Fibroblast of lung (primary cell): ENCODE measurements at regions not wholly inside any gene's neighbourhood (a gene's known extent, or its start where the extent isn't known, plus 50 kb on each side); places are given as distances from the start of the nearest gene placed in this dataset.

Experiments used
- CTCF ChIP-seq, 2 donors: IDR thresholded peaks in 1 of 2; conservative IDR thresholded peaks in 1 of 2; 1 replicate in 1 of 2; 2 replicates in 1 of 2; pipeline ENCODE4 v1.5.1; 2011 to 2012; ENCODE audit warnings: low read length in 2 of 2, control low read depth in 1 of 2, inconsistent platforms in 1 of 2, low read depth in 1 of 2, mild to moderate bottlenecking in 1 of 2
- EZH2 ChIP-seq: IDR thresholded peaks from 2 replicates; pipeline ENCODE4 v1.5.1; 2012; ENCODE audit warnings: low read length, control low read depth, mild to moderate bottlenecking; ENCODE audit errors: missing control alignments

GRCh38 chr16:77502448-77502847 lies 67.6 kb upstream of the ADAMTS18 start:
- no peak for TF ChIP-seq CTCF (conservative IDR thresholded peaks at IDR 0.05 in 1 of 2, IDR thresholded peaks at IDR 0.05 in 1 of 2; ENCODE audit: low read depth in 1 of 2, low read length in 2 of 2)
- no peak for TF ChIP-seq EZH2
